Activated CD4-positive, alpha-beta T cell treated with anti-CD3 and anti-CD28 coated beads for 48 hours (primary cell): ENCODE measurements at regions not wholly inside any gene's neighbourhood (a gene's known extent, or its start where the extent isn't known, plus 50 kb on each side); places are given as distances from the start of the nearest gene placed in this dataset.
"Not testable (repeated sequence)": the region's sequence is repeated elsewhere in the genome, so short reads cannot be mapped to it uniquely, and the experiment has no call there.

Experiments used
- DNase-seq: peaks from one replicate; pipeline ENCODE4 v3.0.0-alpha.2; 2020

- DNase-seq: no peak
These were observed 1761.3 kb upstream of the IGFBP7 start for GRCh38 chr4:58871509-58871908.

DNA sequence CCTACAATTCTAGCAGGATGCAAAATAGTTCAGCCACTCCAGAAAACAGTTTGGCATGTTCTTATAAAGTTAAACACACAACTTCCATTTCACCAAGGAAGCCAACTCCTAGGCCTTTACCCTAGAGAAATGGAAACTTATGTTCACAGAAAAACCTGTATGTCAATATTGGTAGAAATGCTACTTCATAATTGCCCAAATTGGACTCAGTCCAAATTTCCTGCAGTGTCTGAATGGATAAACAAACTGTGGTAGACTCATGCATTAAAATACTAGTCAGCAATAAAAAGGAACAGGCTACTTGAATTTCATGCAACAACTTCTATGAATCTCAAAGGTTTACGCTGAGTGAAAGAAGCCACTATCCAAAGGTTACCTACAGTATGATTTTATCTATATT, 1738.8 kb upstream of the IGFBP7 start:
- DNase-seq: no peak

- DNase-seq: no peak
These were observed 1733.3 kb upstream of the IGFBP7 start for GRCh38 chr4:58843455-58843854.

DNA sequence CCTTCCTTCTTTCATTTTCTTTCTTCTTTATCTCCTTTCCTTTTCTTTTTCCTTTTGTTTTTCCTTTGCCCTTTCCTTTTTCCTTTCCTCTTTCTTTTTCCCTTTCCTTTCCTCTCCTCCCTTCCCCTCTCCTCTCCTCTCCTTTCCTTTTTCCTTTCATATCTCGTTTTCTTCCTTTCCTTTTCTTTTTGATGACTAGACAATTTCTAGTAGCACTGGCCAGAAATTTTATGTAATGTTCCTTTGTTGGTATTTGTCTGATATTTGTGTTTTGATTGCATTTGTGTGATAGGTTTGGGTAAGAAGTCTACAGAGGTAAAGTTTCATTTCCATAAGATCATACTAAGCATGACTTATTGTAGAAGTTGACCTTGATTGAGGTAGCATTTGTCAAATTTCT, 1722.9 kb upstream of the IGFBP7 start:
- no peak for DNase-seq

DNA sequence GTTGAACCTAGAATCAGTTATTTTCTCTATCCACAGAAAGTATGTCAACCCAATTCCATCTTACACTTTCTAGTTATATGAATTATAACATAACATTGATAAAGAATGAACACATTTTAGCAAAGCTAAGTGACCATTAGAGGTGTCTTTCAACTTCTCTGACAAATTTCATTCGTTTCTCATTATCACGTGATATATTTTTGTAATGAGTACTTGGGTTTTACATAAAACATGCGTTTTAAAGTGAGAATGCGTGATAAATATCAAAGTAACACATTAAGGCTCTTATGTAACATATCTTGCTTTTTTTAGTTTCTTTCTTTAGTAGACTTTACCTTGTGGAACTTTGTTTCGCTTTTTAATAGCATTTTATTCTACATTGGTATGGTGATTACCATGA, 1715.1 kb upstream of the IGFBP7 start:
- DNase-seq: no peak

DNA sequence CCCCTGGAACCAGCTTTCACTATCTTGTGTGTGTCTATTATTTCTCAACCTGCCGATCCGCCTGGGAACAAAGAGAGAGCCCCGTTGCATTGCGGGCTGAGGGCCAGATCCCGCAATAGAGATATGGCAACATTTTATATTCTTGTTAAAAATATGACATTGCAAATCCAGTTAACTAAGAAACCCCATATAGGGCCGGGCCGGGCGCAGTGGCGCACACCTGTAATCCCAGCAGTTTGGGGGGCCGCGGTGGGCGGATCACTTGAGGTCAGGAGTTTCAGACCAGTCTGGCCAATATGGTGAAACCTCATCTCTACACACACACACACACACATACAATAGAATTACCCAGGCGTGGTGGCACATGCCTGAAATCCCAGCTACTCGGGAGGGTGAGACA, 1708.4 kb upstream of the IGFBP7 start:
- DNase-seq: not testable (repeated sequence)

DNA sequence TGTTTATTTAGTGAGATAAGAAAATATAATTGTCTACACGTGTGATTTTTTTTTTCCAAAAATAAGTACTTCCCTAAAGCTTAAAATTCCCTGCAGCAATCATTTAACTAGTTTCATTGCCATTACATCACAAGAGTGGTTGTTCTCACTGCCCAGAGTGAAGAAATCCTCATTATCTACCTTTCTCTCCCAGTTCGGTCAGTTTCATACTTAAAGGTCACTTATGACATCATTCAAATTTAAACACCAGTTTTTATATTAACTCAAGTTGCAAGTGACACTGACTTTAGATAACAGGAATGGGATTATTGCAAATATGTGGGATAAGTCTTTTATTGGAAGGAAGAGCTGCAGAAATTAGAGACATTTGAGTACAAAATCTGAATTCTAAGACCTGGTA, 1699.8 kb upstream of the IGFBP7 start:
- no peak for DNase-seq

DNA sequence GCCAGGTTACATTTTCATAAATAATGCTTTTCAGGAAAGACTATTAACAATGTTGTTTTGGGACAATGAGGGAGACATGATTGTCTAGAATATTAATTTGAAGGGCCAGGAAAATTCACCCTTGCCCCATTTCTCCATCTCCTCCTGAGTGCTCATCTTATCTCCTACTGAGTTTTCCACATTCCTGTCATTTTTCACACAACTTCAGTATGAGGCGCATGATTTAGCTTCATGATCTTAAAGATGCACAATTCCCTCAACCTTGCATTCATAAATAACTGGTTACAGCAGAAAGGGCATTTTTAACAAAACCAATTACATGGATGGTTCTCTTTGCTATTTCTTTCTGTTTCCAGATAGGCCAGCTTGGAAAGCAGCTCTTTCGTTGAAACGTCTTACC, 1699.2 kb upstream of the IGFBP7 start:
- DNase-seq: no peak

GRCh38 chr4:58808817-58809216, 1698.6 kb upstream of the IGFBP7 start:
- DNase-seq: no peak

DNA sequence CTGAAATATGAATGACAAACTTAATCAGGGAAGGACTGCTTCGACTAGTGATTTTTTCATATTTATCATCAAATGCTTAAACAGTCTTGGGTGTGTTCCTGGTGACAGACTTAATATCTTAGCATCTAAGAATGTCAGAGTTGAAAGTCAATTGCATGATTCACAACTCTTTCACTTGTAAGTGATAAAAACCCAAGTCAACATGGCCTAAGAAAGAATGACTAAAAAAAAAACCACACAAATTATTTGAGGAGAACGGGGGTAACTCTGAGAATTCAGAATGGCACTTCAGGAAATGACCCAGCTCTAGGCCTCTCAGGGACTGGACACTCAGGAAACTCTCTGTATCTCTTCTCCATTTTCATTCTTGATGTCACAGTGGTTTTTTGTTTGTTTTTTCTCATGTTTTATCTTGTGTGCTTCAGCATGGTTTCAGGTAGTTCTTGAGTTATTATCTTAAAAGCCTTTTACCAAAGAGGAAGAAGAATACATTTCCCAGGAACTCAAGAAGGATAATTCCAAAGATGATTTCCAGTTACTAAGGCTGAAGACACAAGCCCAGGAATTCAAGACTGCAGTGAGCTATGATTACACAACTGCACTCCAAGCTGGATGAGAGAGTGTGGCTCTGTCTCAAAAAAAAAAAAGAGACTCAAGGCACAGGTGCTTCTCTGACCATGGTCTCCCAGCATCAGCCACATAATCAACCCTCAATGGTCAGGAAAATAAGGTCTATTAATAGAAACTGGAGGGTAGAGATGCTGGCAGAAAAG, 1697.8 kb upstream of the IGFBP7 start:
- DNase-seq: no peak

- no peak for DNase-seq
These were observed 1666.4 kb upstream of the IGFBP7 start for GRCh38 chr4:58776627-58777026.

- no peak for DNase-seq
These were observed 1657.4 kb upstream of the IGFBP7 start for GRCh38 chr4:58767598-58767997.

DNA sequence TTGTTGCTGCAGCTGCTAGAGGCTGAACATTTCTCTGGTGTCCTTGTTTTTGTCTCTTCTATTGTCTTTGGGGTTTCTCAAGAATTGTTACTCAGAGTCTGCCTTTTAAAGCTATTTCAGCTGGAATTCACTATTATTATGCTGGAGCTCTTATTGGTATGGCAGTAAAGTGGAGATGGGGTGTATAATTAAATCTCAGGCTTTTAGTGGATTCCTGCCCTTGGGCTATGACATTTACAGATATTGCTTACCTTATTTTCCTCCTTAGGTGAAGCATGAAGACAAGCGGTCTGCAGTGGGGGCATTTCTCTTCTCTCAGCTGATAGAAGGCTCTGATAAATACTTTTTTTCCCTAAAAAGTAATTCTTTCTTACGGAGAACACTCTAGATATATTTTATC, 1656.6 kb upstream of the IGFBP7 start:
- DNase-seq: no peak

- DNase-seq: no peak
These were observed 1651.4 kb upstream of the IGFBP7 start for GRCh38 chr4:58761563-58761962.

GRCh38 chr4:58760737-58761136, 1650.6 kb upstream of the IGFBP7 start:
- DNase-seq: no peak

DNA sequence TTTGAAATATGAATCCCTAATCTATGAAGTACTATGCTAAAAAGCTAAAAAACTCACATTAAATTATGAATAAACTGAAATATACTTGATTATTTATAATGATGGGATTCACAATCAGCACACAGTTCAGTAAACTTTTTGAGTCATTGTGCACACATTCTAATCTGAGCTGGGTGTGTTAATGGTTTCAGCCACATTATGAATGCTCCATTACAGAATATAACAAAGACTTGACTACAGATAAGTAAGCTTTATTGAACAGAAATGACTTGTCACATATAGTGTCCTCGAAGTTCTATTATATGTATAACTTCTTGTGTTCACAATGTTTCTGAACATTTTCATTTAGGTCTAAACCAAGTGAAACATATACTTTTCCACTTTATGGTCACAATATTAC, 1649.9 kb upstream of the IGFBP7 start:
- no peak for DNase-seq

GRCh38 chr4:58749206-58749605, 1639.0 kb upstream of the IGFBP7 start:
- DNase-seq: no peak

DNA sequence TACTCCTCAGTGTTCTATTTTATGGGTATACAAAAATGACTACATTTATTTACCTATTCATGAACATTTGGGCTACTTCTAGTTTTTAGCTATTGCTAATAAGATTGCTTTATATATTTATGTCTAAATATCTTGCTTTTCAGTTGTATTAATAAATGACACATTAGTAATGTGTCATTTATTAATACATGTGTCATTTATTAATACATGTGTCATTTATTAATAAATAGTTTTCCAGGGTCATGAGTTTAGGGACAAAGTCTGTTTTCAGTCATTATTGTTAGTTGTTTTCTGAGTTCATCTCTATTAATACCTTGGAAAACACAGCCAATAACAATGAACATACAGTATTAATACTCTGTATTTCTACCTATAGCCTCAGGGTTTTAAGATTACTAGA, 1630.7 kb upstream of the IGFBP7 start:
- DNase-seq: no peak

- no peak for DNase-seq
These were observed 1629.1 kb upstream of the IGFBP7 start for GRCh38 chr4:58739275-58739674.

DNA sequence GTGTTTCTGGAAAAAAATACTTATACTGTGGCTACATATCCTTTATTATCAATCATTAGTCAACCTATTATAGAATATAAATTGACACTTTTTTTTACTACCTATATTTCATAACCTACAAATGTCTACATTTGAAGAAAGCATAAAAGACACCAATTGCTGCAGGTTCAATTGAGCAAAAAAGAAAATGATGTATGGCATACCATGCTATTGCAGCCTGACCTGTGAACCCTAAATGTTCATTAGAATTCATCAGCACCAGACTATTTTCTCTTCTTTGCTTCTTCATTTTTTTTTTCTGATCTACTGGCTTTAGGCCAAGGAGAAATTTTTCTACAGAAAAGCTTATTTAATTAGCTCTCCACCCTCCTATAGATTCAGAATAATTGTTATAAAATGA, 1628.2 kb upstream of the IGFBP7 start:
- DNase-seq: no peak

- no peak for DNase-seq
These were observed 1624.0 kb upstream of the IGFBP7 start for GRCh38 chr4:58734030-58734674.

DNA sequence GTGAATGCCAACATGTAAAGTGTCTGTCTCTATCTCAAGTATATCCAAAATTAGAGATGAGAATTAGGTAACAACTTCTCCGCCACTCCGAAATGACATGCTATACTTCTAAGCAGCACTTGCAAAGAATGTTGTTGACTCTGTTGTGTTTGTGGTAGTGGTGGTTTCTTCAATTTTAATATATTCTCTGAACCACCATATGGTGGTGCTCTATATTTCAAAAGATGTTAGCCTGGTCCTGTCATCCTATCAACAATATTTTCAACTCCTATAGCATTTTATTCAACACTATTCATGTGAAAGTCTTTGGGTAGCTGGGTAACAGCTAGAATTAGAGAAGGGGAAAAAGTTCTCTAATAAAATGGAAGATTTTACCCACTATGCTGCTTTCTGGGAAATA, 1622.8 kb upstream of the IGFBP7 start:
- no peak for DNase-seq

GRCh38 chr4:58723954-58724353, 1613.8 kb upstream of the IGFBP7 start:
- DNase-seq: no peak

- DNase-seq: no peak
These were observed 1600.9 kb upstream of the IGFBP7 start for GRCh38 chr4:58711039-58711438.

DNA sequence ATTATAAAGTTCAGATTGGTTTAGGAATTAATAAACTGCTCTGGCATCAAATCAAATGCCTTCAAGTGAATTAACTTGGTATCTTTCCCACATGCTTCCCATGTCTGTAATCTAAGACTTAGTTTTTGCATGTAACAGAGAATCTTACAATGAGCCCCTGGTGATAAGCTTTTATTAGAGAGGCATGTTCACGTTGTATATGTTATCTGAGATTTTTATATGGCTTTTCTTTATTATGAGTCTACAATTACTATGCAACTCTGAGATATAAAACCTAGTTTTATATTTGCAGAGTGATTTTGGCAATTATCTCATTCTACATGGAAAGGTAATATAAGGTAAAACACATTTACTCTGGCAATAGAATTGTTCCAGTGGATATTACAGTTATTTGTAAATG, 1578.4 kb upstream of the IGFBP7 start:
- no peak for DNase-seq
